ENCODE measurements at regions not wholly inside any gene's neighbourhood (a gene's known extent, or its start where the extent isn't known, plus 50 kb on each side); places are given as distances from the start of the nearest gene placed in this dataset.
A peak's percentile ranks its signal among the peaks of the same experiment; 100 is the strongest.

GRCh38 chrX:43522582-43522981 is 133.5 kb upstream of the MAOA start:
- DNase-seq: no peak

GRCh38 chrX:43525901-43526610 is 130.0 kb upstream of the MAOA start:
- DNase-seq: no peak

GRCh38 chrX:43526878-43527277 is 129.2 kb upstream of the MAOA start:
- DNase-seq: no peak

GRCh38 chrX:43527801-43528200 is 128.3 kb upstream of the MAOA start:
- no peak for DNase-seq

GRCh38 chrX:43530837-43531236 is 125.3 kb upstream of the MAOA start:
- DNase-seq: no peak

- DNase-seq: no peak
Observed at GRCh38 chrX:43540318-43540717, 115.8 kb upstream of the MAOA start.

GRCh38 chrX:43551590-43551989 is 104.5 kb upstream of the MAOA start:
- no peak for DNase-seq

- DNase-seq: no peak
Observed at GRCh38 chrX:43552156-43552555, 103.9 kb upstream of the MAOA start.

GRCh38 chrX:43552703-43553102 is 103.4 kb upstream of the MAOA start:
- DNase-seq: no peak

- no peak for DNase-seq
Observed at GRCh38 chrX:43553257-43553656, 102.8 kb upstream of the MAOA start.

GRCh38 chrX:43556207-43556606 is 99.9 kb upstream of the MAOA start:
- no peak for DNase-seq

GRCh38 chrX:43557792-43558191 is 98.3 kb upstream of the MAOA start:
- DNase-seq: peak; percentile 62 to 63

GRCh38 chrX:43559644-43560043 is 96.5 kb upstream of the MAOA start:
- DNase-seq: peak; percentile 17 to 30

- no peak for DNase-seq
Observed at GRCh38 chrX:43560247-43560946, 95.7 kb upstream of the MAOA start.

GRCh38 chrX:43562372-43562771 is 93.7 kb upstream of the MAOA start:
- DNase-seq: no peak

GRCh38 chrX:43564953-43565352 is 91.1 kb upstream of the MAOA start:
- no peak for DNase-seq

GRCh38 chrX:43566170-43566569 is 89.9 kb upstream of the MAOA start:
- DNase-seq: no peak

- no peak for DNase-seq
Observed at GRCh38 chrX:43573441-43574015, 82.6 kb upstream of the MAOA start.

- no peak for DNase-seq
Observed at GRCh38 chrX:43580621-43581020, 75.5 kb upstream of the MAOA start.

GRCh38 chrX:43581167-43581566 is 74.9 kb upstream of the MAOA start:
- no peak for DNase-seq

GRCh38 chrX:43581888-43582539 is 74.1 kb upstream of the MAOA start:
- DNase-seq: no peak

- DNase-seq: no peak
Observed at GRCh38 chrX:43582540-43582913, 73.6 kb upstream of the MAOA start.

- DNase-seq: no peak
Observed at GRCh38 chrX:43585922-43586321, 70.2 kb upstream of the MAOA start.

GRCh38 chrX:43586830-43587229 is 69.3 kb upstream of the MAOA start:
- no peak for DNase-seq

Measured in CD4-positive, alpha-beta T cell treated with Interleukin-4 for 1 hour (primary cell).